ENCODE measurements at regions not wholly inside any gene's neighbourhood (a gene's known extent, or its start where the extent isn't known, plus 50 kb on each side); places are given as distances from the start of the nearest gene placed in this dataset.

DNA sequence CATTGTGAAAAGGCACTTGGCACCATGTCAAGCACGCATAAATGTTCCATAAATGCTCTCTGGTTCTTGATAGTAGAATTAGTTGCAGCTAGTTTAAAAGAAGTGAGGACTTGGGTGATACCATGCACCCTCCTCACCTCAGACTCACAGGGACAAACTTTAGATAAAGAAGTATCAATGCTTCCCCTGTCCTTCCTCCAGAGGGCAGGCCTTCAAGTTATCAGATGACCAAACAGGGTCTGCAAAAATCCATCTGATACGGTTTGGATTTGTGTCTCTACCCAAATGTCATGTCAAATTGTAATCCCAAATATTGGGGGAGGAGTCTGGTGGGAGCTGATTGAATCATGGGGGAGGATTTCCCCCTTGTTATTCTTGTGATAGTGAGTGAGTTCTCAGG, 54.1 kb downstream of the C1QL2 start:
- no peak for DNase-seq

DNA sequence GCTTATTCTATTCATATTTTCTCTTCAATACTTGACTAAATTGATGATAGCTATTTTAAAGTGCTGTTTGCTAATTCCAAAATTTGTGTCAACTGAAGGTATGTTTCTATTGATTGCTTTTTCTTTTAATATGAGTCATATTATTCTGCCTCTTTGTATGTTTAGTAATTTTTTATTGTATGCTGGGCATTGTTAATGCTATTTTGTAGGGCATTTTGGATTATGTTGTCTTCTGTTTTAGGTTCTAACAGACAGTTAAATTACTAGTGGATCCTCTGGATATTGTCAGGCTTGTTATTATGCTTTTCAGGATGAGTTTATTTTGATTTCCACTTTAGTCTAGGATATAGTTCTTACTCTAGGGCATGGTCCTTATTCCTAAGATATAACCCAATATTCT, 55.6 kb downstream of the C1QL2 start:
- no peak for DNase-seq

DNA sequence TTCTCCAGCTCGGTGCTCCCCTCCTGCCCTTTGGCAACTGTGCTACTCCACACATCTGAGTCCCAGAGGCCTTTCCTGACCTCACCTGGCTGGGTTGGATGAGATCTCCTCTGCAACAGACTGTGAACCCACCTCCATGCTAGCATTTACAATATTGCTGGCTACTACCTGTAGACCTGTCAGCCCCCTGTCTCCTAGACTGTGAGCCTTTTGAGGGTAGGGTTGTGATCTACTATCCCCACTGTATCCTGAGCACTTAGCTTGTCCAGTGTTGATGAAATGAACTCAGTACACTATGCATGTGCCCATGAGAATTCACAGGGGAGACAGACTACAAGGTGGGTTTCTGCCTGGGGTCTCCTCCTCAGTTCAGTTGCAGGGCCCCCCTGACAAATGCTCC, 70.1 kb downstream of the C1QL2 start:
- DNase-seq: no peak

DNA sequence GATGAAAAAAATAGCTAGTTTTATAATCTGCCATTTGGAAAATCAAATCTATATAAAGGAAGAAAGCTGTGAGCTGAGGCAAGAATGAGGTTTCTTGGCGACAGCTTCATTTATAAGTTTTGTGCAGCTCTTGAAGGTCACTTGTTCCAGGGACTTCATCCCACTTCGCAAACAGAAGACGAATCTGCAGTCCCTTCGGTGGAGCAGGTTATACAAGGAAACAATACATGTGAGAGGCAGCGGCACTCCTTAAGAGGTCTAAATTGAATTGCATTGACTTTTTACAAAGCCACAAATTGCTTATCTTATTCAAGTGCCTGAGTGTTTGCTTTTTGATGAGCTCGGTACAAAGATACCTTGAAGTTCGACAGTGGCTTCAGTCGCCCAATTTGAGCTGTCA, 72.2 kb downstream of the C1QL2 start:
- DNase-seq: no peak

DNA sequence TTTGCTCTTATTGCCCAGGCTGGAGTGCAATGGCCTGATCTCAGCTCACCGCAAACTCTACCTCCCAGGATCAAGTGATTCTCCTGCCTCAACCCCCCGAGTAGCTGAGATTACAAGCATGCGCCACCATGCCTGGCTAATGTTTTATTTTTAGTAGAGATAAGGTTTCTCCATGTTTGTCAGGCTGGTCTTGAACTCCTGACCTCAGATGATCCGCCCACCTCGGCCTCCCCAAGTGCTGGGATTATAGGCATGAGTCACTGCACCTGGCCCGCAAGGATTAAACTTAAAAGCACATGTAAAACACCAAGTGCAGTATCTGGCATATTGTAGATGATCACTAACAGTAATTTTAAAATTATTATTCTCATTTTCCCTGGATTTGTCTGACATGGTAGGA, 72.9 kb downstream of the C1QL2 start:
- no peak for DNase-seq

DNA sequence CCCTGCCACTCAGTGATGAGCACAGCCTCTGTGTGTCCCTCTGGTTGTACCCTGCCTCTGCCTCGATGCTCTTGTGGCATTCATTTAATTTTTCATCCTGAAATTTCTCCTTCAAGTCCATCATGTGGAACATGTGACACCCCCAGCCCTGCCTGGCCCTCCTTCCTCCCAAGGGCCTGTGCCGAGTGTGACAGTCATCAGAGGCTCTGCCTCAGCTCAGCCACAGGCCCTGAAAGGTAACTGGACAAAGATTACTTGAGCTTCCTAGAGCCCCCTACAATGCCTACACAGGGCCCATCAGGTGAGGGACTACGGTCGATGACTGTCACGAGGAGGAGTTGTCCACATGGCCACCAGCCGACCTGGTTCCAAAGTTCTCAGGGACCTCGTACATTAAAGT, 75.1 kb downstream of the C1QL2 start:
- DNase-seq: no peak

DNA sequence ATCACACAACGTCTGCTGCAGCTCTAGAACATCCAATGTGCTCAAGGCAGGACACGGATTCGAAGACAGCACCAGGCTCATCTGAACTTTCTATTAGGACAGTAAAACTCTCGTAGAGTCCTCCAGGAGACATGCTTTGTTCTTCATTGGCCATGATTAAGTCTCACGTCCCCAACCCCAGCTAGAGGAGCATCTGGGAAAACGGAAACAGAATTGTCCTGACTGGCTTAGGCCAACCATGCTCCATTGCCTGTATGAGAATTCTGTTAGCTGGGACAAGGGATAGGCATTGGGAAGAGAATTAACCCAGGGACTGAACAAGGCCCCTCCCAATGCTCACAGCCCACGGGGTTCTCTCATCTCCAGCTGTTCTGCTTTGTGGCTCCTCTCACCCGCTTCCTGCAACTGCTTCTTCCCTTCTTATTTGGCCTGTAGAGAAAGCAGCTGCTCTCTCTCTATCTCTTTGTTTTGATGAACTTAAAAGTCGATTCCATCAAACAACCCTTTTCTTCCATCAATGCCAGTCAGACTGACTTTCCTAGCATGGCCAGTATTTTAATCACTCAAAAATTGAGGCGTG, 75.6 kb downstream of the C1QL2 start:
- DNase-seq: no peak

DNA sequence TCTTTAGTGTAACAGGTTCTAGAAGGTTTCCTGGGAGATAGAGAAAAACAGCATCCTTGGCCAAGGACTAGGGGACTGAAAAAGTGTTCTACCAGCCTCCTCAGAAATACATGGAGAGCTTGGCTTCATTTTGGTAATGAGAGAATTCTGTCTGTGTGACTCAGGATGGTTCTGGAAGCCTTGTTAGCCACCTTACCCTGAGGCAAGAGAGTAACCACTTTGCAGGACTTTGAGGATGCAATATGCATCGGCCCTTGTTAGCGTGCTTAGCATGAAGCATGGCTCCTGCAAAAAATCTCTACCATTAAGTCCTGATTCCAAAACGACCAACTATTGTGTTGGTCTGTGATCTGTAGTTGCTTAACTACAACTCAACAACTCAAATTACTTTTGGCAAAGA, 79.8 kb downstream of the C1QL2 start:
- DNase-seq: no peak

DNA sequence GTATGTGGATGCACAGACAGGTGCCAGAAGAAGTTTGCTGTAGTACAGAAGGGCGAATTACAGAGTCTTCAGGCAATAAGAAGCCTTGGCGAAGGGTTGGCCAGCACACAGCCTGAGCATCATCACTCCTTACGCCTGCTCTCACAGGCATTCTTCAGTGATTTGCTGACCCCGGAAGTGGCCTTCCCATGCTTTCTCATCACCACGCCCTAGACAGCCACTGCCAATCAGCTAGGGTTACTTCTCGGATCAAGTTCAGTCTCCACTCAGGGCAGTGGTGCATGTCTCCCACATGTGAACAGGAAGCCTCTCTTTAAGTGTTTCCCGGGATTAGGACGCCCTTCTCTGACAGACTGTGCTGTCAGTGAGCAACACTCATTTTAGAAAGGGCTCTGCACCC, 81.8 kb downstream of the C1QL2 start:
- no peak for DNase-seq

DNA sequence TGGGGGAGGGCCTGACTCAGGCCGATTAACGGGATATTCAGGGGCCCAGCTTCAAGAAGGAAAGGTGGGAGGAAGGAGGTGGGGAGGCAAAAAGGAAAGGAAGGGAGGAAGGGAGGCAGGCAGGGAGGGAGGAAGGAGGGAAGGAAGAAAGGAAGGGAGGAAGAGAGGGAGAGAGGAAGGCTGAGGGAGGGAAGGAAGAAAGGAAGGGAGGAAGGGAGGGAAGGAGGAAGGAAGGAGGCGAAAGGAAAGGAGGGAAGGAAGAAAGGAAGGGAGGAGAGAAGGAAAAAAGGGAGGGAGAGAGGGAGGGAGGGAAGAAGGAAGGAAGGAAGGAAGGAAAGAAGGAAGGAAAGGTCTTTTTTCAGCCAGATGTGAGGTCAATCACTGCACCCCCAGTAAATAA, 85.3 kb downstream of the C1QL2 start:
- no peak for DNase-seq

DNA sequence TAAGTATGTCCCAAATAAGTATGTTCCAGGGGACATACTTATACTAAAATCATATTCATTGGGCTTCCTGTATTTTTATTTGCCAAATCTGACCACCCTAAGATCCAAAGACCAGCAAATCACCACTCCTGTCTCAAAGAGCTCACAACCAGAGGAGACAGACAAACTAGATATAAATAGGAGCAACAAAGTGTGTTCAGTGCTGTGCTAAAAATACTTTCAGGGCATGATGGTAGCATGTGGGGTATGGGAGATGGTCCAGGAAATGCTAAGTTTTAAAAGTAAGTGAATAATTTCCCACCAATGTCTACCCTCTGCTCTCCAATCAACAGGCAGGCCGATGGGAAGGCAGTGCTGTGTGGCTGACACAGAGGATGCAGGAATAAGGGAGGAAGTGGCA, 87.1 kb downstream of the C1QL2 start:
- DNase-seq: no peak

DNA sequence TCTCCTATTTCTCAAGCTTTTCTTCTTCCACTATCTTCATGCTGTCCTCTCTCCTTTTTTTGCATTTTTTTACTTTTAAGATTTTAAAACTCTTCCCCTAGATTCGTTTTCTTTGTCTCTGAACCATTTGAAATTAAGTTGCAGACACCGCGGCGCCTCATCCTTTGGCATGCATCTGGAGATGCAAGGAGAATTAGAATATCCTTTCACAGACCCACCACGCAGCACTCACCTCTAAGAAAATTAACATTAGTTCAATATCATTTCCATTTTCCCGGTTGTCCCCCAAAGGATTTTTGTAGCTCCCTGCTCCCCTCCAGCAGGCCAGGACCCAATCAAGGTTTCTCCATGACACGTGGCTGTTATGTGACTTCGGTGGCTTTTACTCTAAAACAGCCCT, 88.8 kb downstream of the C1QL2 start:
- DNase-seq: no peak

DNA sequence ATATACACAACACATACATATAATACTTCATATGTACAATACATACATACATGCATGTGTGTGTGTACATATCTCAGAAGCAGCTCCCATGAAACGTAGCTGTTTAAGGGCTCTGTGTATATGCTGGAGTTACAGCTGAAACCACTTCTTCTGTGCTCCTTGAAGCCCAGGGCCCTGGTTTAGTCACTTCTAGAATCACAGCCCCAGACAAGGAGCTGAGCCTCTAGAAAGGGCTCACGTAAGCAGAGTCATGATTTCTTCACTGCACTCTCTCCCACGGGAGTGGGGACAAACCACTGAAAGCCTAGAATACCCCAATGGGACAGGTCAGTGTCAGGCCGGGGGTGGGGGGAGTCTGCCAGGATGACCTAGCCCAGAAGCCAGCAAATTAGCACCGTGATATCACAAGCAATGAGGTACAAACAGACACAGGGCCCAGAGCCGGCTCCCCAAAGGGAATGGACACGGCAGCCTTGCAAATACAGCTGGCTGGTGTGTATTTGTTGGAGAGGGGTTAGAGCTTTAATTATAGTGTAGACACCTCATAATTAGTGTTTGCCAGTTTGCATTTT, 90.3 kb downstream of the C1QL2 start:
- DNase-seq: no peak

DNA sequence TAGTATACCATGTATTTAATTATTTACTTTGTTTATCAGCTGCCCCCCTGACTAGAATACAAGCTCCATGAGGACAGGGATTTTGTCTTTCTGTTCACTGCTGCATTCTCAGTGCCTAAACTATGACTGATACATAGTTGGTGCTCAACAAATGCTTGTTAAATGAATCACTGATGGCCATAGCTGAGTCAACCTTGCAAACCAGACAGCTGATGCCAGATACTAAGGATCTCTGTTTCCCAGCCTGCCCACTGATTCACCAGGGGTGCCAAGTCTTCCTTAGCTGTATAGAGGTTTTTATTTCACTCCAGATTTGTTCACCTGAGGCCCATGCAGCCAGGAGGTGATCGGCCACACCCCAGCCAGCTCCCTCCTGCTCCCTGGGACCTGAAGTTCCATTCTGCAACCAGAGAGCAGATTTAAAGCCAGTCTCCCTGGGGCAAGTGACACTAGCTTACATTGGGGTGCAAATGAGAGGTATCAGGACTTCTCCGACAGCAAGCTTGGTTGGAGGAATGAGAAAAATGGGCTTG, 92.2 kb downstream of the C1QL2 start:
- no peak for DNase-seq

DNA sequence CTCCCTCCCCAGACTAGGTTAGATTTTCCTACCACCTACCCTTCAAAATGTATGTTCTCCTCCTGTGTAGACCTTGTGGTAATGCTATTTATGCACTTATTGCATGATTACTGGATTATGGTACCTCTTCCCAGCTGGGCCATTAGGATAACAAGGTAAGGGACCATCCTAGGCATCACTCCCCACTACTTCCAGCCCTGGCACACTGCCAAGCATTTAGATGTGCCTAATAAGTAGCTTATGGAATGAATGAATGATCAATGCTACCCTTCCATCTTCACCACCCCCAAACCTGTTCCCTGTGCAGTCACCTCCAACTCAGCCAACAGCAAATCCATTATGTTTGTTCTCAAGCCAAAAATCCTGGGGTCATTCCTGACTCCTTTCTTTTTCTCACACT, 93.4 kb downstream of the C1QL2 start:
- DNase-seq: no peak

DNA sequence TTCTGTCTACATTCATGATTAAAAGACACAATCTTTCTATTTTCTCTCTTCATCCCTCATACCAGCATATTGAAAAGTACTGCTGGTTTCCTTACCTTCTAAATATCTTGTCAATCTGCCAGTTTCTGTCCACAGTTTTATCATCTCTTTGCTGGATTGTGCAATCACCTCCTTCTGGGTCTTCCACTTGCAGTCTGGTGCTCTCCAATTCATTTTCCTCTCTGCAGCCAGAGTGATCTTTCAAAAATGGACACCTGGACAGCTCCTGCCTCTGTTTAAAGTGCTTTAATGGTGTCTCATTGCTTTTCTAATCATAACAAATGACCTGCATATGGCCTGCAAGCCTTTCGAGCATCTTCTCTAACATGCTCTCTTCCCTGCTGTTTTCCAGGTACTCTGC, 94.0 kb downstream of the C1QL2 start:
- no peak for DNase-seq

DNA sequence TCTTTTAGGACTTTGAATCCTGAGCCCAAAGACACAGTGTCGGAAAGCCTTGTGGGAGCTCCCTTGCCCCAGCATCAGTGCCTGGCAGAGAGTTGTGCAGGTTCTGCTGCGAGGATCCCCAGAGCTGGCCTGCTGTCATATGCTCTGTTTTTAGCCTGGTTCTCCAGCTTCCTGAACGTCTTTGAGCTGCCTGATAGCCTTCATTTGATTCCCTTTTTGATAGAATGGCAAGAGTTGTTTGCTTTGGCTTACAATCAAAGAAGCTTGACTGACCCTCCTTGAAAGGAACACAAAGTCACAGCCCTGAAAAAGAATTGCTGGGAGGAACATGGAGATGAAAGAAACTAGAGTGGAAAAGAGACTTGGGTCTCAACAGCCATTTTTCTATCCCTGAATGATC, 95.4 kb downstream of the C1QL2 start:
- DNase-seq: no peak

DNA sequence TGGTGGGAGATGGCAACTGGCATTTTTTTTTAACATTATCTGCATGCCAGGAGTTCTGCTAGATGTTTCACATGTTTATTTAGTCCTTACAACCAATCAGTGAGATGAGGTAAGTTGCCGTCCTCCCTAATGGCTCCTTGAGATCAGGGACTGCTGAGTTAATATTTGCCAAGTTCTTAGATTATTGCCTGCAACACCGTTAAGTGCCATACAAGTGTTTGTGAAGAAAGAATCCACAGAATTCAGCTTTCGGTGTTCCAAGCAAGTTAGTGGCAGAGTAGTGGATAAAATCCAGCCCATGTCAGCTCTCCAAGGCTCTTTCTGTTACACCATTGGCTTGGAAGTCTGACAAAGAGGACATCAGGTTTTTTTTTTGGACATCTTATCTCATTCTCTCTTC, 95.9 kb downstream of the C1QL2 start:
- no peak for DNase-seq

DNA sequence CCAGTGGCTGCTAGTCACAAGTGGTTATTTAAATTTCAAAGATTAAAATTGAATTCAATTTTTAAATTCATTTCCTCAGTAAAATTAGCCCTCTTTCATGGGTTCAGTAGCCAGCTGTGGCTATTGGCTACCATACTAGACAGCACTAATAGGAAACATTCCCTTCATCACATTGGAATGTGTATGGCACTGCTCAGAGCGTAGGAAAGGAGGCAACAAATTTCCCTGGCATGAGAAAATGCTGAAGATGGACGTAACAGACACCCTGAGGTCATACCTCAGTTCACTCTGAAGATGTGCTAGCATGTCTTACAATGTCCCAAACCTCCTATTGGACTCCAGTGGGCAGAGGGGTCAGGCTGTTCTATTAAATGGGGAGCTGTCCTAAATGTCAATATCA, 96.4 kb downstream of the C1QL2 start:
- DNase-seq: no peak

DNA sequence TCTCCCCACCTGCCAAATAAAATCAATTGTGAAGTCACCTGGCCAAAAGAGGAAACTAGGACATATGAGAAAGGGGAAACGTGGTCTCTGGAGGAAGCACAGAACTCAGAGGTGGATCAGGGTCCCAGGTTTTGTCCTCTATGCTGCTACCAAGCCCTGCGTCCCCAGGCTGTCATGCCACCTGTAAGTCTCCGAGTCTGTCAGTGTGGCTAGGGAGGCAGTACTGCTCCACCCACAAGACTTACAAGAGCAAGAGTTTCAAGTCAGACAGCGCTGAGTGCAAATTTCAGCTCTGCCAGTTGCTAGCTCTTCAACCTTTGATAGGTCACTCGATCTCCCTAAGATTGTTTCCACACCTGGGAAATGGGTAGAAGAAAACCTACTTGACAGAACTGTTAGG, 98.6 kb downstream of the C1QL2 start:
- DNase-seq: no peak

DNA sequence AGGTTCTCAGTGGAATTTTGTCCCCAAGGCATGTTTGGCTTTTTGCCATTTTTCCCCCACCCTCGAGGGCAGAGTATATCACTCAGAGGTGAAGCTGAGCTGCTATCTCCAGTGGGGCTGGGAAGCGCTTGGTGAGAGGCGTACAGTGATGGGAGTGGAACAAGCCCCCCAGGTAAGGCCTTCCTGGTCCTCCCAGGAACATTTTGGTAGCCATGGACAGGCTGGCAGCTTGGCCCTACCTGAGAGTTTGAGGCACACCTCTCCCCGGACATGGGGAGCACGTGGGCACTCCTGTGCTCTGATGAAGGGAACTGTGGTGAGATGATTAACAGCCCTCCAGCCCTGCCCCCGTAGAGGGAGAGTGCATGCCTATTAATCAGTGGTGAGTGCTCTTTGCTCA, 99.3 kb downstream of the C1QL2 start:
- DNase-seq: no peak

DNA sequence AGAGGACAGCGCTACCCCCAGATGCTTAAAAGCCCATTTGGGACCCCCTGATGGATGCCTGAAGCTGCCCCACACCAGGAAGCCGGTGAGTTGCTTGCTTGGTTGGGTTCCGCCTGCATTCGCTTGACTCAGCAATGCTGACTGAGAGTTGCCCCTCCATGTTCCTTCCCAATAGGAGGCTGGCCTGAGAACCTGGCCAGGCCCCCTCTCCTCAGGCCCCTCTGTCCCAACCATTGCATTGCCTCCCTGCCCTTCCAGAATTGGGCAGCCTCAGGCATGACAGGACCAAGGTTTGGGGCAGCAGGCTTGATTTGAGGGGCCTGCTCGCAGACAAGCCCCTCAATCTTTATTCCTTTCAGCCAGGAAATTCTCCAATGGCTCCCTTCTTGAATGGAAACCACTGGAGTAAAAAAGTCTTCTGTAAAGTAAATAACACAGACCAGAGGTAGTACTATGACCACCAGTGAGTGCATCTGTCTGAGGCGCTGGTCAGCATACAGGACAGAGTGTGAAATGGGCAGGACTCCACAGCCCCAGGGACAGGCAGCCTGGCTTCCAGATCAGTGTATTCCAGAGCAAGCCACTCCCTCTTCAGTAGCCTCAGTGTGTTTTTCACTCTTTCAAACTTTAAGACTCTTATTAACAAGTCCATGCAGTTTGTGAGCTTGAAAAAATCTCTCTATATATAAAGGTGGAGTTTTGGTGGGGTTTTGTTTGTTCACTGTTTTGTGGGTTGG, 104.7 kb downstream of the C1QL2 start:
- DNase-seq: no peak

DNA sequence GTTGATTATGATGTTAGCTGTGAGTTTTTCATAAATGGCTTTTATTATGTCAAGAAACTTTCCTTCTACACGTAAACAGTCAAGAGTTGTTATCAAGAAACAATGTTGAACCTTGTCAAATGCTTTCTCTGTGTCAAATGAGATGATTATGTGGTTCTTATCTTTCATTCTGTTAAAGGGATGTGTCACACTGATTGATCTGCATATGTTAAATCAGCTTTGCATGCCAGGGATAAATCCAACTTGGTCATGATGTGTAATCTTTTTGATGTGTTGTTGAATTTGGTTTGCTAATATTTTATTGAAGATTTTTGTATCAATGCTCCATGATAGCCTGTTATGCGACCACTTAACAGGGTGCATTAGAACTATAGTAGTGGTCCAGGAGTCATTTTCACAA, 107.3 kb downstream of the C1QL2 start:
- no peak for DNase-seq

DNA sequence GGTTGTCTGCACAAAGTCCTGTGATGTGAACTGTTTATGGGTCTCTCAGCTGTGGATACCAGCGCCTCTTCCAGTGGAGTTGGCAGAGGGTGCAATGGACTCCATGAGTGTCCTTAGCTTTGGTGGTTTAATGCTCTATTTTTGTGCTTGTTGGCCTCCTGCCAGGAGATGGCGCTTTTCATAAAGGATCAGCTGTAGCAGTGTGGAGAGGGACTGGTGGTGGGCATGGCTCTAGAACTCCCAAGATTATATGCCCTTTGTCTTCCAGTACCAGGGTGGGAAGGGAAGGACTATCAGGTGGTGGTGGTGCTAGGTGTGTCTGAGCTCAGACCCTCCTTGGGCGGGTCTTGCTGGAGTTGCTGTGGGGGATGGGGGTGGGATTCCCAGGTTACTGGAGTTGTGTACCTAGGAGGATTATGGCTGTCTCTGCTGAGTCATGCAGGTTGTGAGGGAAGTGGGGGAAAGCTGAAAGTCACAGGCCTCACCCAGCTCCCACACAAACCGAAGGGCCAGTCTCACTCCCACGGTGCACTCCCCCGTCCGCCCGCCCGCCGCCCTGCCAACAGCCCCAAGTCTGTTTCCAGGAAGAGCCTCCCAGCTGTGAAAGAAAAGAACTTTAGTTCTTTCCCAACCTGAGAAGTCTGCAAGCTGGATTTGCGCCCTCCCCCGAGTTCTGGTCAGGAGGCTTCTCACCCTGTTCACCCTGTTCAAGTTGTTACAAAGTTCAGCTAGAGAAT, 108.1 kb downstream of the MARCO start:
- peak; percentile 11 to 12 for DNase-seq

All from SHP77 (cell line).